Ascending aorta (tissue), 2 donors: ENCODE measurements at regions not wholly inside any gene's neighbourhood (a gene's known extent, or its start where the extent isn't known, plus 50 kb on each side); places are given as distances from the start of the nearest gene placed in this dataset.

Source experiments
- DNase-seq, 2 donors: peaks; one replicate each; pipeline ENCODE4 v3.0.0-alpha.2; 2019; ENCODE audit warnings: low spot score in 2 of 2
- H3K27ac ChIP-seq, 2 donors: fragments of 200-600 bp; sonication (generic); one replicate each; pipeline ENCODE4 v1.5.1; 2016 to 2017; ENCODE audit warnings: mild to moderate bottlenecking in 1 of 2
- H3K27me3 ChIP-seq: fragments of 200-600 bp; sonication (generic); one replicate; pipeline ENCODE4 v1.5.1; 2017
- H3K36me3 ChIP-seq, 2 donors: fragments of 200-600 bp; sonication (generic); one replicate each; pipeline ENCODE4 v1.5.1; 2016
- H3K4me1 ChIP-seq, 2 donors: fragments of 200-600 bp; sonication (generic); one replicate each; pipeline ENCODE4 v1.5.1; 2016 to 2017; ENCODE audit warnings: mild to moderate bottlenecking in 1 of 2
- H3K4me3 ChIP-seq, 2 donors: fragments of 200-600 bp; sonication (generic); one replicate each; pipeline ENCODE4 v1.5.1; 2016 to 2017; ENCODE audit warnings: mild to moderate bottlenecking in 1 of 2
- H3K9me3 ChIP-seq, 2 donors: fragments of 200-600 bp; sonication (generic); one replicate each; pipeline ENCODE4 v1.5.1; 2016
- intact Hi-C: fragments of 100-400 bp; cut with DNase I; formaldehyde crosslinking; loops from one replicate; pipeline ENCODE4 v1.15.1; 2023
- TF ChIP-seq, protein P1 (sequence below), 3 experiments: fragments of 200-600 bp in 2 of 3; fragments of 450-650 bp in 1 of 3; sonication (generic) in 2 of 3; IDR thresholded peaks; one replicate each; pipeline ENCODE4 v1.5.1; 2016 to 2019; ENCODE audit warnings: antibody characterized with exemption in 3 of 3, mild to moderate bottlenecking in 1 of 3, moderate library complexity in 1 of 3

DNA sequence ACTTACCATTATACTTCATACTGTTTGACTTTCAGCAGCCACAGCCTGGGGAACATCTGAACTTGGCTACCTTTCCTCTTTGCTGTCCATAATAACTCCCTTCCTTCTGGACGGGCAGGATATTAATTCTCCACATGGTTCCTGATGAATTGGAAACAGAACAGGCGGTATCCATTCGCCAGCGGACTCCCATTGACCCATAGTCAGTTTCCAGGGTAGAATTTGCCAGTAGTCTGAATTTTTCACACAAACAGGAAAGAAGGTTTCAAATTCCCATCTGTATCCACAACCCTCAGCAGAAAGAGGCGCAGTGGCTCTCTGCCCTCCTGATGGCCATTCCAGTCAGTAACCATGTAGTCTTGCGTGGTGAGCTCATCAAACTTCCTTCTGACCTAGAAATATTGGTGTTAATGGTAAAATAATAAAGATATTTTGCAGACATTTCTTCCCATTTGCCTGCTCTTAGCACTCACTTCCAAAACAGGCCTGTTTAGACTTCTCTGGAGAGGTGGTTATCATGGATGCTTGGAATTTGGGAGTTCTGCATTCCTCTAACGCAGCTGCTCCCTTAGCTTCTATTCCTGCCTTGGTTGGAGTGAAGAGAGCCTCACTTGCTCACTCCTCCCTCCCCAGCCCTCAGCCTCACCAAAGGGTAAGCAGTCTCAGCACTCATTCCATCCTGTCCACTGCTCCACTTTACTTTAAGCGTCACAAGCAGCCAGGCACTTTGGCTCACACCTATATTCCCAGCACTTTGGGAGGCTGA is 75.0 kb upstream of the OXGR1 start:
- H3K9me3 ChIP-seq, result peaks cover 0 to 6% of the 10 kb centered on the region in 2 donors
- H3K27ac ChIP-seq, result no peak overlapping the region
- intact Hi-C loops, result no loop called here

DNA sequence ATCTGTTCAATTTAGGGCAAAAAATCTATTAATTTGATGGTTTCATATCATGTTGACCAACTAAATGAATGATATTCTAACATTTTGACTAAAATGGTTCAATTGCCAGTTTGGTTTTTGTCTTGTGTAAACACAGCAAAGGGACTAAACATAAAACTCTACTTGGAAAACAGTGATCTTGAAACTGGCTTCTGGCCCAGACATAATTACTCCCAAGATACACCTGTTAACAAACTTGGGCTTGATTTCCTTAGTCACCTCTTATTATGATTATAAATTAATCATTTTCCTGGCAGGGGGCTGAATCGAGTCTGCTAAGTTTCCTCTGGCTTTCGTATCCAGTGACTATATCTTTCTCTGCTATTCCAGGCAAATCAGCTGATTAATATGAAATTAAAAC is 78.0 kb upstream of the OXGR1 start:
- TF ChIP-seq, protein P1, sequence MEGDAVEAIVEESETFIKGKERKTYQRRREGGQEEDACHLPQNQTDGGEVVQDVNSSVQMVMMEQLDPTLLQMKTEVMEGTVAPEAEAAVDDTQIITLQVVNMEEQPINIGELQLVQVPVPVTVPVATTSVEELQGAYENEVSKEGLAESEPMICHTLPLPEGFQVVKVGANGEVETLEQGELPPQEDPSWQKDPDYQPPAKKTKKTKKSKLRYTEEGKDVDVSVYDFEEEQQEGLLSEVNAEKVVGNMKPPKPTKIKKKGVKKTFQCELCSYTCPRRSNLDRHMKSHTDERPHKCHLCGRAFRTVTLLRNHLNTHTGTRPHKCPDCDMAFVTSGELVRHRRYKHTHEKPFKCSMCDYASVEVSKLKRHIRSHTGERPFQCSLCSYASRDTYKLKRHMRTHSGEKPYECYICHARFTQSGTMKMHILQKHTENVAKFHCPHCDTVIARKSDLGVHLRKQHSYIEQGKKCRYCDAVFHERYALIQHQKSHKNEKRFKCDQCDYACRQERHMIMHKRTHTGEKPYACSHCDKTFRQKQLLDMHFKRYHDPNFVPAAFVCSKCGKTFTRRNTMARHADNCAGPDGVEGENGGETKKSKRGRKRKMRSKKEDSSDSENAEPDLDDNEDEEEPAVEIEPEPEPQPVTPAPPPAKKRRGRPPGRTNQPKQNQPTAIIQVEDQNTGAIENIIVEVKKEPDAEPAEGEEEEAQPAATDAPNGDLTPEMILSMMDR (IDR thresholded peaks at IDR 0.05), result no peak
- Histone ChIP-seq H3K4me3 (no peak overlapping the region), H3K27me3 (no peaks in the 10 kb centered on the region), H3K27ac (no peak overlapping the region), H3K4me1 (no peaks in the 10 kb centered on the region), H3K9me3 (peaks cover 0 to 14% of the 10 kb centered on the region in 2 donors), H3K36me3 (no peaks in the 10 kb centered on the region)
- intact Hi-C loops, result no loop called here
- DNase-seq, result no peak

More for the DNA sequence above, 75.0 kb upstream of the OXGR1 start:
- no peak for DNase-seq
- Histone ChIP-seq H3K27me3 (no peaks in the 10 kb centered on the region), H3K4me1 (no peaks in the 10 kb centered on the region), H3K4me3 (no peak overlapping the region), H3K36me3 (no peaks in the 10 kb centered on the region)
- TF ChIP-seq, protein P1 (IDR thresholded peaks at IDR 0.05), result no peak

DNA sequence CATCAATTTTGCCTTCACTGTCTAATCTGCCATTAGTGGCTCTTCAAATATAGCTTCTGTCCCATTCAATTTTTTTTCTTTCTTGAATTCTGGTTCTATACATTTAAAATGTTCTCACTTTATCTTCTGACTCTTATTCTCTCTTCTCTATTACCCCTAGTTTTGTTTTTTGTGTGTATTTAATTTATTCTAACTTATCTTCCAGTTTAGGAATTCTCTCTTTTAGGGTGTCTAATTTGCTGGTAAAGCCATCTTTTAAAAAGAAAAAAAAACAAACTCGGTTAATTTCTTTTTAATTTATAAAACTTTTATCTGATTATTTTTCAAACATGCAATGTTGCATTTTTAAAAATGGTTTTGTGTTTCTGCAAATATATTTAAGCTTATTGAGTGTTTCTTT is 80.3 kb upstream of the OXGR1 start:
- Histone ChIP-seq H3K4me3 (no peak overlapping the region), H3K27me3 (no peaks in the 10 kb centered on the region), H3K9me3 (peaks cover 0 to 14% of the 10 kb centered on the region in 2 donors), H3K27ac (no peak overlapping the region), H3K36me3 (no peaks in the 10 kb centered on the region), H3K4me1 (no peaks in the 10 kb centered on the region)
- DNase-seq, result no peak
- TF ChIP-seq, protein P1 (IDR thresholded peaks at IDR 0.05), result no peak
- intact Hi-C loops, result no loop called here

GRCh38 chr13:97076898-97077297 is 82.6 kb upstream of the OXGR1 start:
- DNase-seq, result no peak
- Histone ChIP-seq H3K4me1 (no peaks in the 10 kb centered on the region), H3K27me3 (no peaks in the 10 kb centered on the region), H3K27ac (no peak overlapping the region), H3K4me3 (peak overlapping the region in 1 of 2 donors; percentile 18), H3K36me3 (no peaks in the 10 kb centered on the region), H3K9me3 (peaks cover 0 to 14% of the 10 kb centered on the region in 2 donors)
- TF ChIP-seq, protein P1 (IDR thresholded peaks at IDR 0.05), result no peak
- intact Hi-C loops, result no loop called here

DNA sequence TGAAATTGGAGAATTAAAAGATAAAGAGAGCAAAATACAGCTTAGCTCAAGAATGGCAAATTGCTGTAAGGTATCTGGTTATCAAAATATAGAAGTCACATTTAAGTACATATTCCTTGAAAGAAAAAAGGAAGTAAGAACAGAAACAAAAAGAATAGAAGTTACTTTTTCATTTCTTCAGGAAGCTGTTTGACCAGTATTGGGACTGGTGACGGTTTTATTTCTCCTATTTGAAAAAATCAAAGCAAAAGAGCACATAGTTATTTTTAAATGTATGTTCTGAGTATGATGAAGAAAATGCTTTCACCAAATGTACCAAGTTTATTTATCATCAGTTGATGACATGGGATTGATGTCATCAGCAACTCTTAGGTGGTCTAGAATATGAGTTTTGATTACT is 83.1 kb upstream of the OXGR1 start:
- Histone ChIP-seq H3K27me3 (no peaks in the 10 kb centered on the region), H3K4me1 (no peaks in the 10 kb centered on the region), H3K4me3 (peak overlapping the region in 1 of 2 donors; percentile 18), H3K9me3 (peaks cover 0 to 14% of the 10 kb centered on the region in 2 donors), H3K36me3 (no peaks in the 10 kb centered on the region), H3K27ac (no peak overlapping the region)
- no peak for DNase-seq
- intact Hi-C loops, result no loop called here
- TF ChIP-seq, protein P1 (IDR thresholded peaks at IDR 0.05), result no peak
